ENCODE measurements at regions not wholly inside any gene's neighbourhood (a gene's known extent, or its start where the extent isn't known, plus 50 kb on each side); places are given as distances from the start of the nearest gene placed in this dataset.

- TF ChIP-seq KDM1A (IDR thresholded peaks at IDR 0.05; ENCODE audit: borderline replicate concordance) (no peak), CBX5 (IDR thresholded peaks at IDR 0.05; ENCODE audit: low read depth) (no peak), SUZ12 (IDR thresholded peaks at IDR 0.05; ENCODE audit: unreplicated experiment) (no peak), CTCF (IDR thresholded peaks at IDR 0.05 in 2 of 3, conservative IDR thresholded peaks at IDR 0.05 in 1 of 3; ENCODE audit: control insufficient read depth in 2 of 3, extremely low read depth in 1 of 3, insufficient read depth in 1 of 3, low read depth in 3 of 3, low read length in 3 of 3) (no peak), POLR2AphosphoS5 (IDR thresholded peaks at IDR 0.05; ENCODE audit: low read length) (no peak), NRF1 (conservative IDR thresholded peaks at IDR 0.05; ENCODE audit: low read depth, low read length) (no peak), POLR2A (IDR thresholded peaks at IDR 0.05; ENCODE audit: low read depth, low read length) (no peak), REST (IDR thresholded peaks at IDR 0.05; ENCODE audit: low read depth, low read length) (no peak), RCOR1 (conservative IDR thresholded peaks at IDR 0.05; ENCODE audit: low read depth, low read length) (no peak), ZNF24 (IDR thresholded peaks at IDR 0.05) (no peak)
These were observed 285.0 kb downstream of the STIM2 start for GRCh38 chr4:27145597-27145996.

All from GM12878 (cell line).